Activated T-cell treated with anti-CD3 and anti-CD28 coated beads for 48 hours (primary cell): ENCODE measurements at regions not wholly inside any gene's neighbourhood (a gene's known extent, or its start where the extent isn't known, plus 50 kb on each side); places are given as distances from the start of the nearest gene placed in this dataset.

Experiments used
- DNase-seq: peaks from one replicate; pipeline ENCODE4 v3.0.0-alpha.2; 2020; ENCODE audit warnings: low read depth

GRCh38 chr2:5751873-5752482 lies 59.8 kb downstream of the SOX11 start:
- DNase-seq: no peak

- no peak for DNase-seq
These were observed 64.1 kb downstream of the SOX11 start for GRCh38 chr2:5756272-5756671.

- DNase-seq: no peak
These were observed 66.2 kb downstream of the SOX11 start for GRCh38 chr2:5758346-5758745.

- no peak for DNase-seq
These were observed 67.8 kb downstream of the SOX11 start for GRCh38 chr2:5759949-5760348.

- DNase-seq: no peak
These were observed 71.3 kb downstream of the SOX11 start for GRCh38 chr2:5763531-5763930.

GRCh38 chr2:5764041-5764440 lies 71.9 kb downstream of the SOX11 start:
- no peak for DNase-seq

- DNase-seq: no peak
These were observed 73.9 kb downstream of the SOX11 start for GRCh38 chr2:5766056-5766455.

- no peak for DNase-seq
These were observed 74.4 kb downstream of the SOX11 start for GRCh38 chr2:5766561-5766960.

- DNase-seq: no peak
These were observed 84.9 kb downstream of the SOX11 start for GRCh38 chr2:5777131-5777535.

GRCh38 chr2:5781679-5782078 lies 89.5 kb downstream of the SOX11 start:
- DNase-seq: no peak

GRCh38 chr2:5782103-5782502 lies 89.9 kb downstream of the SOX11 start:
- no peak for DNase-seq

- no peak for DNase-seq
These were observed 96.3 kb downstream of the SOX11 start for GRCh38 chr2:5788447-5788846.

GRCh38 chr2:5791371-5791770 lies 99.2 kb downstream of the SOX11 start:
- DNase-seq: no peak

- DNase-seq: no peak
These were observed 101.8 kb downstream of the SOX11 start for GRCh38 chr2:5794012-5794411.

- DNase-seq: no peak
These were observed 105.9 kb downstream of the SOX11 start for GRCh38 chr2:5798084-5798483.

GRCh38 chr2:5799348-5799747 lies 107.2 kb downstream of the SOX11 start:
- no peak for DNase-seq

GRCh38 chr2:5803547-5803946 lies 111.4 kb downstream of the SOX11 start:
- no peak for DNase-seq

- DNase-seq: no peak
These were observed 126.9 kb downstream of the SOX11 start for GRCh38 chr2:5818961-5819600.

GRCh38 chr2:5824126-5824525 lies 131.9 kb downstream of the SOX11 start:
- no peak for DNase-seq

GRCh38 chr2:5825686-5826085 lies 133.5 kb downstream of the SOX11 start:
- DNase-seq: no peak

- no peak for DNase-seq
These were observed 134.9 kb downstream of the SOX11 start for GRCh38 chr2:5826979-5827655.

- no peak for DNase-seq
These were observed 142.3 kb downstream of the SOX11 start for GRCh38 chr2:5834501-5834900.

GRCh38 chr2:5839550-5839949 lies 147.4 kb downstream of the SOX11 start:
- DNase-seq: no peak

- DNase-seq: no peak
These were observed 148.9 kb downstream of the SOX11 start for GRCh38 chr2:5841126-5841525.
